ENCODE measurements at regions not wholly inside any gene's neighbourhood (a gene's known extent, or its start where the extent isn't known, plus 50 kb on each side); places are given as distances from the start of the nearest gene placed in this dataset.

DNA sequence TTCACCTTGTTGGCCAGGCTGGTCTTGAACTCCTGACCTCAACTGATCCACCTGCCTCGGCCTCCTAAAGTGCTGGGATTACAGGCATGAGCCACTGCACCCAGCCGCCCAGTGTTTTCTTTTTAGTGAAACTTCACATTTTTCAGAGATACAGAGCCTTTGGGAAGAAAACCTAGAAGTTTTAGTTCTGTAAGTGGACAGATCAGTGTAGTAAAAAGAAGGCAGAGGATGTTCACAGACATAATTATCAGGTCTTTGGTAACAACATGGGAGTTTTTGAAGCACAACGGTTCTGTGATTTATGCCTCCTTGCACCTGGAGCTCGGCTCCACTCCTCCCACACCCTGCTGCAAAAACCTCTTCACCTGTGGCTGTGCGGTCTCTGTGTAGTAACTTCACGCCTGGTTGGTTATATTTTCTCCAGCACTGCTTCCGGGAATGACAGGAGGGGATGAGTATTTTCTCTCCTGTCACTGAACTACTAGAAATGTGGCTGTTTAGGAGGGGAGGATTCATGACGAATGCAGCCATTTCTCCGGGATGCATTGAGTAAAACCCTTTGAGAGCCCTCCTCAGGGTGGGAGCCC lies 67.0 kb downstream of the ARF6 start:
- TF ChIP-seq, protein P1, sequence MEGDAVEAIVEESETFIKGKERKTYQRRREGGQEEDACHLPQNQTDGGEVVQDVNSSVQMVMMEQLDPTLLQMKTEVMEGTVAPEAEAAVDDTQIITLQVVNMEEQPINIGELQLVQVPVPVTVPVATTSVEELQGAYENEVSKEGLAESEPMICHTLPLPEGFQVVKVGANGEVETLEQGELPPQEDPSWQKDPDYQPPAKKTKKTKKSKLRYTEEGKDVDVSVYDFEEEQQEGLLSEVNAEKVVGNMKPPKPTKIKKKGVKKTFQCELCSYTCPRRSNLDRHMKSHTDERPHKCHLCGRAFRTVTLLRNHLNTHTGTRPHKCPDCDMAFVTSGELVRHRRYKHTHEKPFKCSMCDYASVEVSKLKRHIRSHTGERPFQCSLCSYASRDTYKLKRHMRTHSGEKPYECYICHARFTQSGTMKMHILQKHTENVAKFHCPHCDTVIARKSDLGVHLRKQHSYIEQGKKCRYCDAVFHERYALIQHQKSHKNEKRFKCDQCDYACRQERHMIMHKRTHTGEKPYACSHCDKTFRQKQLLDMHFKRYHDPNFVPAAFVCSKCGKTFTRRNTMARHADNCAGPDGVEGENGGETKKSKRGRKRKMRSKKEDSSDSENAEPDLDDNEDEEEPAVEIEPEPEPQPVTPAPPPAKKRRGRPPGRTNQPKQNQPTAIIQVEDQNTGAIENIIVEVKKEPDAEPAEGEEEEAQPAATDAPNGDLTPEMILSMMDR (IDR thresholded peaks at IDR 0.05; ENCODE audit: low read length) = no peak
- no peak for TF ChIP-seq EZH2 (IDR thresholded peaks at IDR 0.05; ENCODE audit: borderline replicate concordance, low read length)
